ENCODE measurements at regions not wholly inside any gene's neighbourhood (a gene's known extent, or its start where the extent isn't known, plus 50 kb on each side); places are given as distances from the start of the nearest gene placed in this dataset.
A peak's percentile ranks its signal among the peaks of the same experiment; 100 is the strongest.

DNA sequence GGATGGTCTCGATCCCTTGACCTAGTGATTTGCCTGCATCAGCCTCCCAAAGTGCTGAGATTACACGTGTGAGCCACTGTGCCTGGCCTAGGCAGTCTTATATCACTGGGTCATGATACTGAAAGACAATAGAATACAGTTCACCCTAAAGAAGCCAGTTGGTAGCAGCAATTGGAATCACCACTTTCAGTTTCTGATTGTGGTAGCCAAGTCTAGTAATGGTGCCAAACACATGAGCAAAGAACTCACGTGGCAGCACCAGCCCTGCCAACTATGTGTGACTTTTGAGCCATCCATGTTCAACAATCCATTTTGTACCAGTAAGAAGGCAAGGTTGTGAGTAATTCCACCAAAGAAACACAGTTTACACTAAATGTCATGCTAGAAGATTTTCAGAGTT, 548.4 kb downstream of the KLHL13 start:
- Histone ChIP-seq H3K9me3 (ENCODE audit: control insufficient read depth in 2 of 2, insufficient read depth in 1 of 2, low read depth in 1 of 2, low read length in 1 of 2) (no peaks in the 10 kb centered on the region), H3K36me3 (ENCODE audit: control insufficient read depth in 3 of 3, insufficient read depth in 2 of 3, low read depth in 1 of 3, low read length in 3 of 3) (no peaks in the 10 kb centered on the region), H3K27ac (ENCODE audit: low read depth in 1 of 3, low read length in 2 of 3) (no peak overlapping the region), H3K4me1 (ENCODE audit: control insufficient read depth in 3 of 3, insufficient read depth in 2 of 3, low read depth in 1 of 3, low read length in 2 of 3) (no peaks in the 10 kb centered on the region), H3K4me3 (ENCODE audit: low read depth in 1 of 3, low read length in 3 of 3) (no peak overlapping the region), H3K27me3 (ENCODE audit: control insufficient read depth in 3 of 3, insufficient read depth in 3 of 3, low read length in 3 of 3) (no peaks in the 10 kb centered on the region)
- FAIRE-seq (no peak), DNase-seq (peak in 1 of 2 donors; percentile 2)
- WGBS, 3 donors = 44 to 58% (median 47%) methylated on average over 3 of the region's 3 CpGs

DNA sequence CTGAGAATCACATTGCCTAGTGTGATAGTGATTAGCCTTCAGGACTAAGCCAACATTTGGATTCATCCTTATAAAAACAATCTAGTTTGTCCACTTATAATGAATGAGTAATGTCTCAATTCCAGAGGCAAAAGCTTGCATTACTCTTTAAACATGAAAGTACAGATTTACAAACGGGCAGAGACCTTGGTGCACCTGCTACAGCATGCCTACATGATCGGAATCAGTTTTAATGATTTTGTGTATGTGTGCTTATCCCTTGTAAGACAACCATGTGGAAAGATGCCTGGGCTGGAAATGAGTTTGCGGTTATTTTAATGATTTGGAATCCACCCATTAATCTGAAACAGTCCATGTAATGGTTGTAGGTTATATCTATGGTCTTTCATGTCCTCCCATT, 572.7 kb downstream of the KLHL13 start:
- FAIRE-seq (no peak), DNase-seq (no peak)
- Histone ChIP-seq H3K4me3 (ENCODE audit: low read depth in 1 of 3, low read length in 3 of 3) (no peak overlapping the region), H3K27me3 (ENCODE audit: control insufficient read depth in 3 of 3, insufficient read depth in 3 of 3, low read length in 3 of 3) (no peaks in the 10 kb centered on the region), H3K9me3 (ENCODE audit: control insufficient read depth in 2 of 2, insufficient read depth in 1 of 2, low read depth in 1 of 2, low read length in 1 of 2) (no peaks in the 10 kb centered on the region), H3K4me1 (ENCODE audit: control insufficient read depth in 3 of 3, insufficient read depth in 2 of 3, low read depth in 1 of 3, low read length in 2 of 3) (no peaks in the 10 kb centered on the region), H3K27ac (ENCODE audit: low read depth in 1 of 3, low read length in 2 of 3) (no peak overlapping the region), H3K36me3 (ENCODE audit: control insufficient read depth in 3 of 3, insufficient read depth in 2 of 3, low read depth in 1 of 3, low read length in 3 of 3) (no peaks in the 10 kb centered on the region)
- WGBS, 3 donors = 48 to 58% (median 58%) methylated on average over 3 of the region's 3 CpGs

DNA sequence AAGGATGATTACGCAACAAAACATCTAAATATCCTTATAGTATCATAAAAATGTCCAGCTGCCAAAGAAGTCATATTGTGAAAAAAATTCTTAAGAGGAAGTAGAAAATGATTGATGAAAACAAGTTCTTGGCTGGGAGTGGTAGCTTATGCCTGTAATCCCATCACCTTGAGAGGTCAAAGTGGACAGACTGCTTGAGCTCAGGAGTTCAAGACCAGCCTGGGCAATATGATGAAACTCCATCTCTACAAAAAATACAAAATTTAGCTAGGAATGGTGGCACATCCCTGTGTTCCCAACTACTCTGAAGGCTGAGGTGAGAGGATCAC, 577.6 kb downstream of the KLHL13 start:
- Histone ChIP-seq H3K36me3 (ENCODE audit: control insufficient read depth in 3 of 3, insufficient read depth in 2 of 3, low read depth in 1 of 3, low read length in 3 of 3) (no peaks in the 10 kb centered on the region), H3K4me1 (ENCODE audit: control insufficient read depth in 3 of 3, insufficient read depth in 2 of 3, low read depth in 1 of 3, low read length in 2 of 3) (peaks cover 0 to 5% (median 0%) of the 10 kb centered on the region in 3 donors), H3K4me3 (ENCODE audit: low read depth in 1 of 3, low read length in 3 of 3) (no peak overlapping the region), H3K27me3 (ENCODE audit: control insufficient read depth in 3 of 3, insufficient read depth in 3 of 3, low read length in 3 of 3) (no peaks in the 10 kb centered on the region), H3K9me3 (ENCODE audit: control insufficient read depth in 2 of 2, insufficient read depth in 1 of 2, low read depth in 1 of 2, low read length in 1 of 2) (no peaks in the 10 kb centered on the region), H3K27ac (ENCODE audit: low read depth in 1 of 3, low read length in 2 of 3) (no peak overlapping the region)
- no peak for FAIRE-seq
- 9 to 50% (median 24%) methylated on average over 1 of the region's 1 CpG for WGBS, 3 donors
- DNase-seq = no peak

DNA sequence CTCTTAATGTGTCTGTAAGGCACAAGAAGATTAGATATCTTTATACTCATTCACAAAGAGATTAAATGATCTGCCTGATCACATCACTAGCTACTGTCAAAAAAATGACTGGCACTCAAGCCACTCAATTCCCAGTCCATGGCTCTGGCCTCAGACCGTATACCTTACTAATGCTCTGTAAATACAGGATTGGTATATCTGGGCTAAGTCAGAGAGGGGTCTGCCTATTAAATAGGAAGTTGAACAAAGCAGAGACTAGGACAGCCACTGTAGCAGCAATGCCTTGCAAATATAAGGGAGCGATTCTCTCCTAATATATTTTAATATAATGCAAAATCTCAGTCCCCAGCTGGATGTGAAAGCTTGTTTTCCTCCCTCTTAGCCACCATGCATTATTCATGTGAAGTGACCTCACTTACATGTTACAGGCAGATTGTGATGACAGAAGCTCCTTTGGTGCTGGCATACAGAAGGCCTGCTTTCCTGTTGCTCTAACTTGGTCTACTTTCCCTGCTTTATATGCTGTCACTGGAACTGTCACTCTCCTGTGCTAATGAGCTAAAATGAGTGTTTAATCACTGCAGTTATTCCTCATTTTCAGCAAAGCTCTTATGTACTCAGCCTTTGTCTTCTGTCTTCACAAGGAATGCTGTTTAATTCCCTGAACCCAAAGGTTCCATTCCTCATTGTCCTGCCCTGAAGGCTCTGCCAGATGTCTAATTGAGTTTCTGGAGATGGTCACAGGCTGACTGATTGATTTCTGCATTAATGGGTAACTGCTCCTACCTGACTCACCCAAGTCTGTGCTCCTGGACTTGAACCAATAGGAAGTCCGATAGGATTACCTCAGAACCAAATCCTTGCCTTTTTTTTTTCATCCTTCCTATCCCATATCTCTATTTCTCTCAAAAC, 578.2 kb downstream of the KLHL13 start:
- Histone ChIP-seq H3K9me3 (ENCODE audit: control insufficient read depth in 2 of 2, insufficient read depth in 1 of 2, low read depth in 1 of 2, low read length in 1 of 2) (no peaks in the 10 kb centered on the region), H3K36me3 (ENCODE audit: control insufficient read depth in 3 of 3, insufficient read depth in 2 of 3, low read depth in 1 of 3, low read length in 3 of 3) (no peaks in the 10 kb centered on the region), H3K27me3 (ENCODE audit: control insufficient read depth in 3 of 3, insufficient read depth in 3 of 3, low read length in 3 of 3) (no peaks in the 10 kb centered on the region), H3K4me3 (ENCODE audit: low read depth in 1 of 3, low read length in 3 of 3) (no peak overlapping the region), H3K4me1 (ENCODE audit: control insufficient read depth in 3 of 3, insufficient read depth in 2 of 3, low read depth in 1 of 3, low read length in 2 of 3) (peaks cover 0 to 5% (median 0%) of the 10 kb centered on the region in 3 donors), H3K27ac (ENCODE audit: low read depth in 1 of 3, low read length in 2 of 3) (peak overlapping the region in 1 of 3 donors; percentile 66)
- DNase-seq = peak; percentile 3 to 39
- 41 to 64% (median 55%) methylated on average over 3 of the region's 3 CpGs for WGBS, 3 donors
- no peak for FAIRE-seq

DNA sequence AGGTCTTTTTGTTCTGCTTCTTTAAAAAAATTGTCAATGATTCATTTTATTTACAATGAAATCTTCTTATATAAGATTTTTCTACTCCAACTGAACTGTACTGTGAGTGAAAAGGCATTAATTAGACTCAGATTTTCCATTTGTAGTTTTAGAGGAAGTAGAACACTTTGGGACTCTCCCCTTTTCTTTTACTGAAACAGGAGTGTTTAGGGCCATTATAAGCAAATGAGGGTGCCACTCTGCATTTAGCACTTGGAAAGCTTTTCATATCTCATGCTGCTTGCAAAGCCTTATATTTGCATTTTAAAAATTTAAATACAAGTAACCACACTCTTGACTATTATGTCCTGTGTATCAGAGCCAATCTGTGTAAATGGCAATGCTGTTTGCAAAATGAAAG, 584.3 kb downstream of the KLHL13 start:
- FAIRE-seq (no peak), DNase-seq (no peak)
- Histone ChIP-seq H3K27me3 (ENCODE audit: control insufficient read depth in 3 of 3, insufficient read depth in 3 of 3, low read length in 3 of 3) (no peaks in the 10 kb centered on the region), H3K36me3 (ENCODE audit: control insufficient read depth in 3 of 3, insufficient read depth in 2 of 3, low read depth in 1 of 3, low read length in 3 of 3) (no peaks in the 10 kb centered on the region), H3K4me3 (ENCODE audit: low read depth in 1 of 3, low read length in 3 of 3) (no peak overlapping the region), H3K27ac (ENCODE audit: low read depth in 1 of 3, low read length in 2 of 3) (no peak overlapping the region), H3K9me3 (ENCODE audit: control insufficient read depth in 2 of 2, insufficient read depth in 1 of 2, low read depth in 1 of 2, low read length in 1 of 2) (no peaks in the 10 kb centered on the region), H3K4me1 (ENCODE audit: control insufficient read depth in 3 of 3, insufficient read depth in 2 of 3, low read depth in 1 of 3, low read length in 2 of 3) (no peaks in the 10 kb centered on the region)

DNA sequence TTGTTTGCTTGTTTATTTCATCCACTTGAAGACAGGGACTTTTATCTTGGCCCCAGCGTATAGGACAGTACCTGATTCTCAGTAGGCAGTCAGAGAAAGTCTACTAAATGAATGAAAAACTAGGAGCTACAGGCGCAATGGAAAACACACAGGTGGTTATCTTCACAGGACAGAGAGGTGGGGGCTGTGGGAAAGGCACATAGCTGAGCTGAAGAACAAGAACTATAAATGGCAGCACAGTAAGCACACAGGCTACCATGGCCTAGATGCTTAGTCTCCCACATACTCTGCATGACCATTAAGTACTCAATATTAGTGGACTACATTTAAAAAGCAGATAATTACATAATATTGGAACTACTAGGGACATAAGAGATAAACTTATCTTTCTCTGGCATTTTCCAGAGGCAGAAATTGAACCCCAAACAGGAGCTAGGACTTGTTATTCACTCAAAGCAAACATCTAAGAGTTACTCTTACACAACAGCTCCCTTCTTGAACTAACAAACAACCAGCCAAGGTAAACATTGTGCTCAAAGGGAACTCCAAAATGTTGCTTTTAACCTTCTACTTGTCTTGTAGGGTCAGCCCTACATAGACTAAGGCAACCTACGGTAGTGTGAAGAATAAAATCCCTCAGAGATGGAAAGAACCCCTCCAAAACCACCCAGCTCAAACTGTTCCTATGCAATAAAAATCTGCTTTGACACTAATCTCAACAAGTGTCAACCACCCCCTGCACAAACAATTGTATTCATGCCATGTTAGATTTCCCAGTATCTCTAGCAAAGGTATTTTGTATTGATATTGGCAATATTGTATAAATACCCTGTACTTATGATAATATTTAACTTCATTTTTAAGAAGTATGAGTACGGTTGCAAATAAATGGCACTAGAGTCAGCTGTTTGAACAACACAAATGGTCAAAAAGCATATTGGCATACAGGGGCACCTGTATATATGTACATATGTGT, 593.6 kb downstream of the KLHL13 start:
- Histone ChIP-seq H3K4me1 (ENCODE audit: control insufficient read depth in 3 of 3, insufficient read depth in 2 of 3, low read depth in 1 of 3, low read length in 2 of 3) (no peaks in the 10 kb centered on the region), H3K27ac (ENCODE audit: low read depth in 1 of 3, low read length in 2 of 3) (no peak overlapping the region), H3K36me3 (ENCODE audit: control insufficient read depth in 3 of 3, insufficient read depth in 2 of 3, low read depth in 1 of 3, low read length in 3 of 3) (no peaks in the 10 kb centered on the region), H3K4me3 (ENCODE audit: low read depth in 1 of 3, low read length in 3 of 3) (no peak overlapping the region), H3K9me3 (ENCODE audit: control insufficient read depth in 2 of 2, insufficient read depth in 1 of 2, low read depth in 1 of 2, low read length in 1 of 2) (no peaks in the 10 kb centered on the region), H3K27me3 (ENCODE audit: control insufficient read depth in 3 of 3, insufficient read depth in 3 of 3, low read length in 3 of 3) (no peaks in the 10 kb centered on the region)
- no peak for DNase-seq
- no peak for FAIRE-seq
- 76 to 90% (median 83%) methylated on average over 4 of the region's 4 CpGs for WGBS, 3 donors

DNA sequence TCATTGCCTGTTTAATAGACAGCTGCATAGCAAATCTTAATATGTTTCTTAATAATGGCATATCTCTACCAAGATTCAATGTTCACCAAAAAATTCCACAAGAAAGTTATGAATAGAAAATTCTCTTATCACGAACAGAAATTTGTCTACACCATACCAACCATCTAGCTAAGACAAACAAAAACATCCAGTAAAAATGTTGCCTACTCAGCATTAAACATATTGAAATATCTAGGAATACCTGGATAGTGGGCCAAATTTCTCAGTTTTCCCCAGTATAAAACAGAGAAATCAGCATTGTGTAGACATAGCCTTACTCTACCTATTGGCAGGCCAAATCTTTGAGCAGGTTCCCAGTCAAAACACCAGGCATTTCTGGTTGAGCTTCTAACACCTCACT, 598.6 kb downstream of the KLHL13 start:
- Histone ChIP-seq H3K27me3 (ENCODE audit: control insufficient read depth in 3 of 3, insufficient read depth in 3 of 3, low read length in 3 of 3) (no peaks in the 10 kb centered on the region), H3K4me3 (ENCODE audit: low read depth in 1 of 3, low read length in 3 of 3) (no peak overlapping the region), H3K27ac (ENCODE audit: low read depth in 1 of 3, low read length in 2 of 3) (no peak overlapping the region), H3K4me1 (ENCODE audit: control insufficient read depth in 3 of 3, insufficient read depth in 2 of 3, low read depth in 1 of 3, low read length in 2 of 3) (no peaks in the 10 kb centered on the region), H3K9me3 (ENCODE audit: control insufficient read depth in 2 of 2, insufficient read depth in 1 of 2, low read depth in 1 of 2, low read length in 1 of 2) (no peaks in the 10 kb centered on the region), H3K36me3 (ENCODE audit: control insufficient read depth in 3 of 3, insufficient read depth in 2 of 3, low read depth in 1 of 3, low read length in 3 of 3) (no peaks in the 10 kb centered on the region)
- 67 to 84% (median 67%) methylated on average over 1 of the region's 1 CpG for WGBS, 3 donors
- FAIRE-seq (no peak), DNase-seq (no peak)

DNA sequence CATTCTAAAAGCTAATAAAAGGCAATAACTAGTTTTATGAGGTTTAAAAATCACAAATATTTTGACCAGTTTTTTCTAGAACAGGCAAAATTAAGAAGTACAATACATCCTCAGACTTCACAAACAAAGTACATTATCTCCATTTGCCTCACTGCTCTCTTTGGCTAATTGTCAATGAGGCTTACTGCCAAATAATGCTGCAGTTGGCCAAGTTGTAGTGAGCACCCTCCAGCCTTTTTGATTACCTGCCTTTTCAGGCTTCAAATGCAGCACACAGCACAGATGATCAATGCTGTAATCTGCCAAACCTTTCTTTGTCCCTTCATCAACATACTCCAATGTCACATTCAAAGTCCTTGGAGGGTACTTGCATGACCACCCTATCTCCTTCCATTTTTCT, 605.2 kb downstream of the KLHL13 start:
- no peak for FAIRE-seq
- DNase-seq = no peak
- Histone ChIP-seq H3K4me3 (ENCODE audit: low read depth in 1 of 3, low read length in 3 of 3) (no peak overlapping the region), H3K36me3 (ENCODE audit: control insufficient read depth in 3 of 3, insufficient read depth in 2 of 3, low read depth in 1 of 3, low read length in 3 of 3) (no peaks in the 10 kb centered on the region), H3K27me3 (ENCODE audit: control insufficient read depth in 3 of 3, insufficient read depth in 3 of 3, low read length in 3 of 3) (no peaks in the 10 kb centered on the region), H3K9me3 (ENCODE audit: control insufficient read depth in 2 of 2, insufficient read depth in 1 of 2, low read depth in 1 of 2, low read length in 1 of 2) (no peaks in the 10 kb centered on the region), H3K27ac (ENCODE audit: low read depth in 1 of 3, low read length in 2 of 3) (no peak overlapping the region), H3K4me1 (ENCODE audit: control insufficient read depth in 3 of 3, insufficient read depth in 2 of 3, low read depth in 1 of 3, low read length in 2 of 3) (no peaks in the 10 kb centered on the region)

All from small intestine (tissue), 7 donors.